Transverse colon (tissue), 3 donors: ENCODE measurements at regions not wholly inside any gene's neighbourhood (a gene's known extent, or its start where the extent isn't known, plus 50 kb on each side); places are given as distances from the start of the nearest gene placed in this dataset.

ENCODE experiments used
- EP300 ChIP-seq: sonication (generic); formaldehyde crosslinking; IDR thresholded peaks from one replicate; pipeline ENCODE4 v1.6.1; 2017; ENCODE audit warnings: antibody characterized with exemption, low read depth
- TF ChIP-seq, protein P1 (sequence below), 5 experiments: fragments of 200-600 bp in 3 of 5; fragments of 450-650 bp in 2 of 5; sonication (generic) in 3 of 5; IDR thresholded peaks; 1 replicate in 2 of 5; 2 replicates in 3 of 5; pipeline ENCODE4 v1.5.1; 2016 to 2017; ENCODE audit warnings: antibody characterized with exemption in 5 of 5, inconsistent platforms in 3 of 5, mild to moderate bottlenecking in 2 of 5, moderate library complexity in 1 of 5

DNA sequence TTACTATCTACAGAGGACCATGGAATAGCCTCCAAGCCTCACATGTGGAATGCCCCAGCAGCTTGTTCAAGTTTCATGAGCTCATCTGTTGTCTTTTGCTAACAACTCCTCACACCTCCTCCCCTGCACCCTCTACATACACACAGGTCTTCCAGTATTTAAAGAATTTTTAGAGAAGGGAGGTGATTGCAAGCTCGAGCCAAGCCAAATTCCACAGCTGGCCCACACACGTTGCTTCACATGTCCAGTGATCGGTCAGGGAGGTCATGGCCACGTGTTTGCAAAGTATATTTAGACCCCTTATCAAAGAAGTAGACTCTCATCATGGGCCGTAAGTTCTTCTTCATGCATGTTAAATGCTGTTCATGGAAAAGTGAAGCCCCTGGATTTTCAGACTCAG is 281.7 kb downstream of the OSTF1 start:
- TF ChIP-seq, protein P1, sequence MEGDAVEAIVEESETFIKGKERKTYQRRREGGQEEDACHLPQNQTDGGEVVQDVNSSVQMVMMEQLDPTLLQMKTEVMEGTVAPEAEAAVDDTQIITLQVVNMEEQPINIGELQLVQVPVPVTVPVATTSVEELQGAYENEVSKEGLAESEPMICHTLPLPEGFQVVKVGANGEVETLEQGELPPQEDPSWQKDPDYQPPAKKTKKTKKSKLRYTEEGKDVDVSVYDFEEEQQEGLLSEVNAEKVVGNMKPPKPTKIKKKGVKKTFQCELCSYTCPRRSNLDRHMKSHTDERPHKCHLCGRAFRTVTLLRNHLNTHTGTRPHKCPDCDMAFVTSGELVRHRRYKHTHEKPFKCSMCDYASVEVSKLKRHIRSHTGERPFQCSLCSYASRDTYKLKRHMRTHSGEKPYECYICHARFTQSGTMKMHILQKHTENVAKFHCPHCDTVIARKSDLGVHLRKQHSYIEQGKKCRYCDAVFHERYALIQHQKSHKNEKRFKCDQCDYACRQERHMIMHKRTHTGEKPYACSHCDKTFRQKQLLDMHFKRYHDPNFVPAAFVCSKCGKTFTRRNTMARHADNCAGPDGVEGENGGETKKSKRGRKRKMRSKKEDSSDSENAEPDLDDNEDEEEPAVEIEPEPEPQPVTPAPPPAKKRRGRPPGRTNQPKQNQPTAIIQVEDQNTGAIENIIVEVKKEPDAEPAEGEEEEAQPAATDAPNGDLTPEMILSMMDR (IDR thresholded peaks at IDR 0.05), result no peak
- no peak for TF ChIP-seq EP300
